ENCODE measurements at regions not wholly inside any gene's neighbourhood (a gene's known extent, or its start where the extent isn't known, plus 50 kb on each side); places are given as distances from the start of the nearest gene placed in this dataset.

GRCh38 chr4:124035364-124036041, 638.9 kb downstream of the SPRY1 start:
- ChIA-PET POLR2A (no interaction called here), CTCF (no interaction called here)
- no peak overlapping the region; a peak in 1 of 4 replicates for H3K27ac ChIP-seq (ENCODE audit: low read depth in 2 of 2, low read length in 1 of 2)
- no peak overlapping the region for H3K4me3 ChIP-seq (ENCODE audit: low read depth in 2 of 2, low read length in 1 of 2)
- peak overlapping the region; percentile 13; the same call in 1 of the 2 replicates for H2AFZ ChIP-seq (ENCODE audit: low read depth)
- H3K79me2 ChIP-seq (ENCODE audit: insufficient read depth): no peaks in the 10 kb centered on the region
- no peaks in the 10 kb centered on the region for H3K9me2 ChIP-seq
- no peak for TF ChIP-seq CTCF (IDR thresholded peaks at IDR 0.05)
- DNase-seq: no peak
- no peaks in the 10 kb centered on the region for H3K27me3 ChIP-seq (ENCODE audit: insufficient read depth)
- no peaks in the 10 kb centered on the region for H4K20me1 ChIP-seq (ENCODE audit: insufficient read depth)
- H3K4me2 ChIP-seq: no peak overlapping the region
- H3F3A ChIP-seq (replicated peaks; ENCODE audit: insufficient read depth): peaks cover 4% of the 10 kb centered on the region
- no peaks in the 10 kb centered on the region for H3K36me3 ChIP-seq (replicated peaks in 1 of 2; ENCODE audit: control insufficient read depth in 1 of 2, insufficient read depth in 2 of 2, low read length in 1 of 2)
- 81% methylated on average over 1 of the region's 1 CpG for WGBS (ENCODE audit: low lambda C conversion rate)
- H3K9me3 ChIP-seq: no peaks in the 10 kb centered on the region
- H3K4me1 ChIP-seq (ENCODE audit: control insufficient read depth in 1 of 2, insufficient read depth in 2 of 2, low read depth in 1 of 2, low read length in 1 of 2): no peaks in the 10 kb centered on the region; a peak in 1 of 4 replicates
- H3K9ac ChIP-seq: no peak overlapping the region

GRCh38 chr4:124037236-124037635, 640.6 kb downstream of the SPRY1 start:
- H3K27me3 ChIP-seq (ENCODE audit: insufficient read depth): no peaks in the 10 kb centered on the region
- H3K9me3 ChIP-seq: no peaks in the 10 kb centered on the region
- no peak overlapping the region for H2AFZ ChIP-seq (ENCODE audit: low read depth)
- no peak overlapping the region for H3K9ac ChIP-seq
- TF ChIP-seq ELF1 (IDR thresholded peaks at IDR 0.05): no peak
- TF ChIP-seq SMC3 (IDR thresholded peaks at IDR 0.05; ENCODE audit: low read depth, low read length): no peak
- TF ChIP-seq RCOR1 (IDR thresholded peaks at IDR 0.05; ENCODE audit: low read length): no peak
- no peak for TF ChIP-seq USF2 (IDR thresholded peaks at IDR 0.05; ENCODE audit: borderline replicate concordance, low read depth, low read length)
- TF ChIP-seq FOSL2 (IDR thresholded peaks at IDR 0.05; ENCODE audit: borderline replicate concordance, low read depth): no peak
- no peak for TF ChIP-seq TAF1 (IDR thresholded peaks at IDR 0.05; ENCODE audit: borderline replicate concordance, low read depth, low read length)
- TF ChIP-seq RAD21 (IDR thresholded peaks at IDR 0.05; ENCODE audit: low read length): no peak
- TF ChIP-seq RFX5 (IDR thresholded peaks at IDR 0.05; ENCODE audit: low read length): no peak
- TF ChIP-seq FOXJ3 (CRISPR knock-in tag; IDR thresholded peaks at IDR 0.05): no peak
- no peak for TF ChIP-seq TEAD4 (IDR thresholded peaks at IDR 0.05; ENCODE audit: borderline replicate concordance, insufficient read depth)
- no peak for TF ChIP-seq GATA2 (CRISPR knock-in tag; IDR thresholded peaks at IDR 0.05)
- TF ChIP-seq NRF1 (IDR thresholded peaks at IDR 0.05; ENCODE audit: low read depth, low read length): no peak
- TF ChIP-seq EP300 (IDR thresholded peaks at IDR 0.05; ENCODE audit: borderline replicate concordance in 1 of 2, low read depth in 1 of 2, low read length in 1 of 2): no peak
- TF ChIP-seq MAX (IDR thresholded peaks at IDR 0.05; ENCODE audit: low read depth): no peak
- no peak for TF ChIP-seq REST (IDR thresholded peaks at IDR 0.05; ENCODE audit: low read depth, low read length)
- TF ChIP-seq POLR2AphosphoS5 (IDR thresholded peaks at IDR 0.05; ENCODE audit: low read depth, low read length): no peak
- TF ChIP-seq TCF12 (IDR thresholded peaks at IDR 0.05): no peak
- no peak for TF ChIP-seq NFIC (IDR thresholded peaks at IDR 0.05; ENCODE audit: borderline replicate concordance)
- no peaks in the 10 kb centered on the region for H3K36me3 ChIP-seq (replicated peaks in 1 of 2; ENCODE audit: control insufficient read depth in 1 of 2, insufficient read depth in 2 of 2, low read length in 1 of 2)
- H3K4me3 ChIP-seq (ENCODE audit: low read depth in 2 of 2, low read length in 1 of 2): no peak overlapping the region
- H3F3A ChIP-seq (replicated peaks; ENCODE audit: insufficient read depth): peaks cover 3% of the 10 kb centered on the region
- H3K4me2 ChIP-seq: no peak overlapping the region
- H3K4me1 ChIP-seq (ENCODE audit: control insufficient read depth in 1 of 2, insufficient read depth in 2 of 2, low read depth in 1 of 2, low read length in 1 of 2): no peaks in the 10 kb centered on the region; a peak in 1 of 4 replicates
- no peaks in the 10 kb centered on the region for H4K20me1 ChIP-seq (ENCODE audit: insufficient read depth)
- H3K79me2 ChIP-seq (ENCODE audit: insufficient read depth): no peaks in the 10 kb centered on the region
- no peak overlapping the region for H3K27ac ChIP-seq (ENCODE audit: low read depth in 2 of 2, low read length in 1 of 2)
- POLR2A ChIA-PET: no interaction called here
- CTCF ChIA-PET: no interaction called here
- no peaks in the 10 kb centered on the region for H3K9me2 ChIP-seq
- DNase-seq: no peak

Measured in SK-N-SH (cell line).